ENCODE measurements at regions not wholly inside any gene's neighbourhood (a gene's known extent, or its start where the extent isn't known, plus 50 kb on each side); places are given as distances from the start of the nearest gene placed in this dataset.

DNA sequence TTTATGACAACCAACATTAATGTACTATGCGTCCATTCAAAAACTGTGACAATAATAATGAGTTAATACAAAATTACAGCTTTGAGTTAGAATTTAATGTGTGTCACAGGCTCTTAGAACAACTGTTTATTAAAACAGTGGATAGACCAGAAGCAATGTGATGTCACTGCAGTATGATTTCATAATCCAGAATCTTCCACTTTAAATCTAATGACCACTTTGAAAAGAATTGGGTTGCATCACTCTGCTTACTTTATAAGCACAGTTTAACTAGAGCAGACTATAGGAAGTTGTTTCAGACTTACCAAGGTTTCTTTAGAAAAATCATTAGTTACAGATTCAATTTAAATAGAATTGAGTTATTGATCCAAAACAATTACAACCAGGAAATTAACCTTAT is 758.5 kb downstream of the KCTD8 start:
- no peak for TF ChIP-seq CTCF (IDR thresholded peaks at IDR 0.05; ENCODE audit: borderline replicate concordance, control extremely low read depth, extremely low read depth, insufficient read depth, missing control alignments)
- in situ Hi-C loops (cut with MboI; ENCODE audit: low sequenced_read_pairs, unreplicated experiment) = no loop called here
- no peak for DNase-seq (ENCODE audit: low spot score)

GRCh38 chr4:43693876-43694275 is 754.7 kb downstream of the KCTD8 start:
- DNase-seq (ENCODE audit: low spot score) = no peak
- in situ Hi-C loops (cut with MboI; ENCODE audit: low sequenced_read_pairs, unreplicated experiment) = no loop called here
- no peak for TF ChIP-seq CTCF (IDR thresholded peaks at IDR 0.05; ENCODE audit: borderline replicate concordance, control extremely low read depth, extremely low read depth, insufficient read depth, missing control alignments)

- in situ Hi-C loops (cut with MboI; ENCODE audit: low sequenced_read_pairs, unreplicated experiment) = no loop called here
- no peak for TF ChIP-seq CTCF (IDR thresholded peaks at IDR 0.05; ENCODE audit: borderline replicate concordance, control extremely low read depth, extremely low read depth, insufficient read depth, missing control alignments)
- DNase-seq (ENCODE audit: low spot score) = no peak
These were observed 739.2 kb downstream of the KCTD8 start for GRCh38 chr4:43709443-43709842.

- no peak for TF ChIP-seq CTCF (IDR thresholded peaks at IDR 0.05; ENCODE audit: borderline replicate concordance, control extremely low read depth, extremely low read depth, insufficient read depth, missing control alignments)
- no peak for DNase-seq (ENCODE audit: low spot score)
- in situ Hi-C loops (cut with MboI; ENCODE audit: low sequenced_read_pairs, unreplicated experiment) = no loop called here
These were observed 731.8 kb downstream of the KCTD8 start for GRCh38 chr4:43716721-43717395.

- no peak for TF ChIP-seq CTCF (IDR thresholded peaks at IDR 0.05; ENCODE audit: borderline replicate concordance, control extremely low read depth, extremely low read depth, insufficient read depth, missing control alignments)
- in situ Hi-C loops (cut with MboI; ENCODE audit: low sequenced_read_pairs, unreplicated experiment) = no loop called here
- no peak for DNase-seq (ENCODE audit: low spot score)
These were observed 730.2 kb downstream of the KCTD8 start for GRCh38 chr4:43718369-43718768.

- in situ Hi-C loops (cut with MboI; ENCODE audit: low sequenced_read_pairs, unreplicated experiment) = no loop called here
- no peak for TF ChIP-seq CTCF (IDR thresholded peaks at IDR 0.05; ENCODE audit: borderline replicate concordance, control extremely low read depth, extremely low read depth, insufficient read depth, missing control alignments)
- DNase-seq (ENCODE audit: low spot score) = no peak
These were observed 715.7 kb downstream of the KCTD8 start for GRCh38 chr4:43732829-43733426.

Measured in GM13976 (cell line).